Stimulated activated naive CD4-positive, alpha-beta T cell treated with Interleukin-2 at 50 U/mL for 16 hours (primary cell): ENCODE measurements at regions not wholly inside any gene's neighbourhood (a gene's known extent, or its start where the extent isn't known, plus 50 kb on each side); places are given as distances from the start of the nearest gene placed in this dataset.

Experiments
- DNase-seq: peaks from one replicate; lab custom pipeline; 2025; lab: John Stamatoyannopoulos, UW

DNA sequence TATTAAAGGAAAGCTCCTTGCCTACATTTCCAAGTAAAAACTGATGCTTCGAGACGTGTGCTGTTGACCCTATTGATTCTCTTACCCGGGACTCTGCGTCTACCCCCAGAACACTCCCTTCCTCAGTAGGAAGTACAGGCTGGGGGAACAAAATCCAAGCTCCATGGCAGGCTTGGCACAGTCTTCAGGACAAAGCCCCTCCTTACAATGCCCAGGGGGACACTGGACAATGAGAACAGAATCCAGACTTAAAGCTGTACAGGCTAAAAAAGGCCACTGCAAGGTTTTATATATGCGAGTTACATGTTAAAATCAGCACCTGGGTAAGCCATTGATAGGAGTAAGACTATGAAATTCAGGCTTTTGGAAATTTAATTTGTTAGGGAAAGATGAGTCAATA lies 250.6 kb upstream of the DAPK1 start:
- DNase-seq: no peak

DNA sequence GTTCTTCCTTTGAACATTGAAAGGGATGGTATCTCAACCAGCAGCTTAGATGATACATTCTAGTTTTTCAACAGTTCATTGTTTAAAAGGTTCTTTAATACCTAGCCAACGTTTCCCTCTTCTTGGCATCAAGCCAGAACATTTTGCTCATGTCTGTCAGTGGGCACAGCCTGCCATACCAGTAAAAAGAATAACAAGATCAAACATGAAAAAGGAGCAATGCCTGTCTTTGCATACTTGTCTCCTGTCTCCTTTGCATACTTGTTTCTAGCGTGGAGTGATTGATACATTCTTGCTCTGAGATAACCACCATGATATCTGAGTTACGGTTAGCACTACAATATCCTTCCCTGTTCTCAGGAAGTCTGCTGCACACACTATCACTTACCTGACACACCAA lies 248.6 kb upstream of the DAPK1 start:
- no peak for DNase-seq

DNA sequence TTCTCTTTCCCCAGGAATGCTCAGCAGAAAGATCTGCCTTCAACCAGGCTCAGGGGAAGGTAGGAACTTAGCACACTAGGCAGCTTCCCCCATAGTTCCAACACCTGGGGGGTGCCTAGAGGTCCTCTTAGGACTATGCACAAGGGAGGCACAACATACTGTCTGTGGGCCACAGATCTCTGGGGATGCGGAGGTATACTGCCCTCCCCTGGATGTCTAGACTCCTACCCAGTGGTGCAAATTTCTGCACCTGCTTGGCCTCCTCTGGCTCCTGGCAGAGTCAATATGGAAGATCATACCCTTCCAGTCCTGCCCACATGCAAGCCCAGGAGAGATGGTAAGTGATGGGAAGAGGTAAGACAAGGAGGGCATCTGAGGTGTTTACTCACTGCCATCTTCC lies 247.5 kb upstream of the DAPK1 start:
- DNase-seq: no peak

DNA sequence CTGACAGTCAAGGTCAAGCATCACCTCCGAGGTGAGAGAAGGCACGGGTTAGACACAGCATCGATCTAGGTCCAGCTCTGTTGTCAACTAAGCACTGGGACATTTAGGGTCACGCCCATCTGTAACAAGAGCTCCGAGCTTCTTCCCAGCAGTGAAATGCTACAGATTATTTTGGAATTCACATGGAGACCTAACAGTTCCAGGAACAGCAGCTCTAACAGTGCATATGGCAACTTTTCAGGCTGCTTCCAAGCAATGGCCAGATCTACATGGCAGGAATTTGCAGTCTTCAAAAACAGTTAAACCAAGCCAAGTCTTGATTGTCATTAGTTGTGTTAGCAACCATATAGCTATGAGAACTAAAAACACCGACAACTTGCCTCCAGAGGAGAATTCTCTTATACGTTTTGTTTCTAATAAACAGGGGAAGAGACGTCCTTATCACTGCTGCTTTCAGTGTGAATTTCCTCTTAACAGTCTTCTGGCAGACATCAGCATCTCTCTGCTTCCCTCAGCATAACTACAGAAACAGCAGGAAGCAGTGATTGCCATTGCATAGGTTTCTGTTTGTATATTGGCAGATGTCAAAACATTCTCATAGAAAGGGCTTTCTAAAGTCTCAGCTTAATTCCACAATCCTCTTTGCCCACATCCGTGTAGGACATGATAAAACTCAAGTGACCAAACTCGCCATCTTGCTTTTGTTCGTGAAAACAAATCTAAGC lies 242.1 kb upstream of the DAPK1 start:
- no peak for DNase-seq

DNA sequence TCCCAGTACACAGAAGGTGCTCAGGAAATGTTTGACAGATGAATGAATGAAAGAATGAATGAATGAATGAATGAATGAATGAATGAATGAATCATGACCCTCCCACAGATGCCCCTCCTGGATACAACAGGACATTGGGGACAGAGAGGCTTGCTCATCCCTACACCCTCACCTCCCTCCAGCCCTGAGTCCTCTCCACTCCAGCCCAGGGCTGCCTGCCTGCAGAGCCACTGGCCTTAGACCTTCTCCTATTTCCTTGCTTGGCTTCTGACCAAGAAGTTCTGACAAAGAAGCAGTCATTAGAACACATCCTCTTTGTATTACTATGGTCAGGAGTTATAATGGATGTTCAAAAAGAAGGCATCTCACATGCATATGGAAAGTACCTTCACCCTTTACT lies 240.7 kb upstream of the DAPK1 start:
- DNase-seq: no peak

DNA sequence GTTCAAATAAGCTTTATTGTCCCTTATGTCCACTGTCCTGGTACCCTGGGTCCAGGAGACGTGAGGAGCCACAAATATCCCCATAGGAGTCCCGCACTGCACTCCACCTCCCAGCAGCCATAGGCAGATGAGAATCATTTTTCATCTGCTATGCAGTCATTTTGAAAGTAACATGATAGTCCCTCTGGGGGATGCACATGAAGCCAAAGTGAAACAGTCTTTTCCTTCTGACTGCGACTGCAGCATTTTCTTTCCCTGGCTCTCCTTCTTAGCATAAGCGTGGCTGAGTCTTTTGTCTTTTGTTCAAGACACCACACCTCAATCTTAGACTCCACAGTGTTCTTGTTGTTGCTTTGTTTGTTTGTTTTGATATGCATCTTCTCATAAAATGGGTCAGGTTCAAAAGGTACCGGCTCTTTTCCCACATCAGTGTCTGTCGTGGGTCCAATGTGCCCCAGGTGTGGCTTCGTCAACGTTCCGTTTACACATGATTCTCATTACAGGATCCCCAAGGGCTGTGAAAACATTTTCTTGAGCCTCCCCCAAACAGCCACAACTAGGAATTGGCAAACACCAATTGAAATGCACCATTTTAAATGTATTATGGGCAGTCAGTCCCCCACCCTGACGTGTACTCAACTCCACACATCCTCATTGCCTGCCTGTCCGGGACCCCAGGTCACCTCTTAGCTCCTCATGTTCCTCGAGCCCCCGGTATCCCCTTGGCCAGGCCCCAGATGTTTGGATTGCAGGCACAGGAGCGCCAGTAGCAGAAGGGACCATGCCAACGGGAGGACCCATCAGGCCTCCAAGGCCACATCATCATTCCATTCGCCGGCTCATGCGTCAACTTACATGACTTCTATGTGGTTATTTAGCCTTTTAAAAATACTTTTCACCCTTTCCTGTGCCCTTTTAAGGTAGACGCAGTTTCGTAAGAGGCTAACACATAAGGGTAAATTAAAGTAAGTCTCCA lies 237.8 kb upstream of the DAPK1 start:
- DNase-seq: no peak

DNA sequence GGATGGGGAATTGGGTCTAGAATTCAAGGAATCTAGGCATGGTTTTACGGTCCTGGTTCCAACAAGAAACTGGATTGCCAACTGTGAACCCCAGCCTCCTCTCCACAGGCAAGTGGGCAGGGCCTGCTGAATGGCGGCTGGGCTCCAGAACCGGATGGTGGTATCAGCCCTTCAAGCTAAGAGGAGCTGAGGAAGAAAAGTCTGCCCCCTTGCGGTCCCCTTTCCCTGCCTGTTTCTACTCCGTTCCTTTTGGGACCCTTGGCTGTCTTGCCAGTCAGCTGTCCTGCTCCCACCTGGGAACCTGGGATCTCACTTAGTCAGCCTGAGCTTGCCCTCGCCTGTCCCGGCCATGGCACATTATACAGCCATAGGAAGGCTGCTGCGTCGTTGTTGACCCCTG lies 234.4 kb upstream of the DAPK1 start:
- no peak for DNase-seq

- DNase-seq: no peak
Measured at GRCh38 chr9:87266697-87267096, 231.0 kb upstream of the DAPK1 start.

GRCh38 chr9:87267251-87268070 lies 230.2 kb upstream of the DAPK1 start:
- DNase-seq: no peak

- DNase-seq: no peak
Measured at GRCh38 chr9:87269296-87270176, 228.1 kb upstream of the DAPK1 start.

DNA sequence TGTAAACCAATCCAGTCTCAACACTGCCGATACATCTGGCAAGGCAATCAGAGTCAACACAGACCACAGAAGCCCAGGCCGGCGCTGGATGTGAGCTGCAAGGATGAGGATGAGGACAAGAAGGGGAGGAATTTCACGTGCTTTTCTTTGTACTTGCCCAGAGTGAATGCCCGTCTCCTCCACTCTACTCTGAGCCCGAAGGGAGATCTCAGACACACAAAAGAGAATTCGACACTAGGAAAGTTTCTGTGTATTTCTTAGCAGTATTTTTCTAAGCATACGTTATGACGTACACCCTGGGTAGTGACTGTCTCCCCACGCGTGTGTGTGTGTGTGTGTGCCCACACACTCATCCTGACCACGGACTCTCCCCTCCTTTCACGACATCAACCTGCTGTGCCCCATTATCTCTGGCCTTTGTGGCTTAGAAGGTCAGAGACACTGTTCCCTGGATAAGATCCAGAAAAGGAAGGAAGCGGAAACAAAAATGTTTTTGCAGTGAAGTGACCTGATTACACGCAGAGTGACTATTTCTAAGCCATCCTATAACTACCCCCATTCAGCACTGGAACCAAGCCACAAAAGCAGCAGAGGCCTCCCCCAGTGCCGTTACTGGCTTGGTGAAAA lies 227.3 kb upstream of the DAPK1 start:
- no peak for DNase-seq

GRCh38 chr9:87270848-87271234 lies 226.8 kb upstream of the DAPK1 start:
- DNase-seq: no peak

DNA sequence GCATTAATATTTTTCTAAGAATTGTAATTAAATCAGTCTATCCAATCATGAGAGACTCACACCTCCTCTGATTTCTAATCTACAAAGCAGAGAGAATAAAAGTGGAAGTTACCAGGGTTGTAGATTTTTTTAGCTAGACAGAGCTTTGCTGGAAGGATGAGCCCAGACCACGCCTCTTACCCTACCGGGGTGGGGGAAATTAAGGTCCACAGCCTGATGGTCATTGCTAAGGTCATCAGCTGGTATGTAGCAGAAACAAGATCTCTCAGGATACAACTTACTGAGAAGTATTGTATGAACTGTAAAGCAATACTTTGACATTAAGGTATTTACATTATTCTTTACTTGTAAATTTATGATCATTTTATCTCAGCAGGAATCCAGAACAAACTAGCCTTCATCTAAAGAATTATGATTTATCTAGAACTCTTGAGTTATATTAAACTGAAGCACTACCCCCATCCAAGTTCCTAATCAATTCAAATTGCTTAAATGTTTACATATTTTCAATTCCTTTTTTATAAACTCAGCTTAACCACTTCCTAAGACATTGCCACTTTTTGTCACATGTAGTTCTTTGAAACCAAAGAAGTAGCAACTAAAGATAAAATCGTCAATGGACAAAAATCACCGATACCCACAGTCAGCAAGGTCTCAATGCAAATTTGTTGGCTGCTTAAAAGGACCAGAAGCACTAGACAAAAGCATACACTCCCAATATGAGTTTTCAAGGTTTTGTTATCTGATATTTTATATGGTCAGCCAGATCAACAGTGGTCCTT lies 225.8 kb upstream of the DAPK1 start:
- no peak for DNase-seq

- no peak for DNase-seq
Measured at GRCh38 chr9:87275047-87275725, 222.5 kb upstream of the DAPK1 start.

DNA sequence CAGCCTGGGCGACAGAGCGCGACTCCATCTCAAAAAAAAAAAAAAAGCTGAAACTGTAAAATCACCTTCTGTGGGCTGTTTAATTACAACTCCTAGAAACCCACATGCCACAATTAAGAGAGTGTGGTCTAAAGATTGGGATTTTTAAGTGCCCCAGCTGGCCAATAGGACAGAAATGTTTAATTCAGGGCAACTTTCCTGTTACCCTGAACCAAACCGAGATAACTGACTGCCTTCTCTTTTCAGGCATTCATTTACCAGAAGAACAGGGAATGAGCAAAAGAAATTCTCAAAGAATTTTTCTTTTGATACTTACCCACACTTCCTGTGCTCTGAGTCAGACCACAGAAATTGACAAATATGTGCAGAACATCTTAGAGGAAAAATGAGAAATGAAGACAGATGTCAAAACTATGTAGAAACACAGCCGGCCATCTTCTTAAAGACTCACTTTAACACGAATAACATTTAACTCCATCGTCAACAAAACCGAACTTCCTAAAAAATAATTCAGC lies 221.3 kb upstream of the DAPK1 start:
- DNase-seq: no peak

DNA sequence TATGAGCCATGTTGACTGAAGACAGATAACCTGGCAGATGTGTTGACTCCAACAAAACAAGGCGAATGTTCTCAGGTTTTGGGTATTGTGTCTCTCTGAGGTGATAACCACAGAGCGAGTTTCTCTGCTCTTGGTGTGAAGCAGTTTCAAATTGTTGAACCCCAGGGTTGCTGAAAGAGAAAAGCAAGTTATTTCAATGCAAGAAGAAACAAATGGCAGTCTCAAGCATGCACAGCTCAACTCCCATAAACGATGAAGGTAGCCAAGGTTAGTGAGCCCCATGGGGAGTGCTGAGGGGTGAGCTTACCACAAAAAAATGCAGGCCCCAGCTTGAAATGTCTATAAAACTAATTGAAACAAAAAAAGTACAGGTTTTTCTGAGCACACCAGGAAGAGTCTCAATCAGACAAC lies 220.8 kb upstream of the DAPK1 start:
- no peak for DNase-seq

DNA sequence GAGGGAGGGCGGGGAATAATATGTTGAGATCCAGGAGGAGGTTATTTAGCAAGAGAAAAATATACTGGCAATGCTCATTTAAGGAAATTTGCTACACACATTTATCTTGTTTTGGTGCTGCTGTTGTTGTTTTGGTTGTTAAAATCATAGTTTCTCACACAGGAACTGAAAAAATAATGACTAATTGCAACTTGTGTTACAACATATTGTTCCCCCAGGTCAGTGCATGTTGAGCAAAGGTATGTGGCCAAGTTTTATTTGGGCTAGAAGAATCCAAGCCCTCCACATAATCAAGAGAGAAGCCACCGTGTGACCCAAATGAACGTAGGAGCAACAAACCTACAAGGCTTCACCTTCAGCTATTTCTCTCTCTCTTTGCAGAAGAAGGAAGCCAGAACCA lies 220.3 kb upstream of the DAPK1 start:
- DNase-seq: no peak

DNA sequence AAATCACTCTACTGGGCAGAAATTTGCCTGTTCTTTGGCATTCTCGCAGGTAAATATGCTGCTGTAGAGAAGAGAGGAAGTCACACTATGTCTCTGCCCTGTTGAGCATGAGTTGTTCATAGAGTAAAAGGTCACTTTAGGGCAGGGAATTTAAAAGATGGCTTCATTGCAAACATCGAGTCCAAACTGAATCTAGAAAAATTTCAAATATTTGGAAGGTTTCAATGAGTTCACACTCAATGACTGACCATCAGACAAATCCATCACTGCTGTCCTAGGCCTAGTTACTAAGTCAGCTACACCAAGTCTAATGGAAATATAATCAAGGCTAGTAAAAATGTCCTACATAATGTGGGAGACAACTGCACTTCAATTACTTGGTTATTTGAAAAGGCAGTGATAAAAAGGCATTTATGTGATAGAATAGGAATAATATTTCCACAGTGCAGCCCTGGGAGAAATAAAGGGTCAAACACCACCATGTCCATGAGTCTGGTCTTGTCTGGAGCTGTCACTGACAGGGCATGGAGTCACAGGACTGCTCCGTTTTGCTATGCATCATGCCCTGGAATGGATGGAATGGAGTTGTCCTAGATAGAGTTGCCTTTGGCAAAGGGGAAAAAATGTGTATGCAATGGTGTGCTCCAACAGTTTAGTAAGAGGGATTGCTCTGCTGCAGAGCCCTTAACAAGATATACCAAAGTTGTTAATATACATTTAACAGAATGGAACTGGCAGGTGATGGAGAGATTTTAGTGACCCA lies 218.5 kb upstream of the DAPK1 start:
- DNase-seq: no peak

- DNase-seq: no peak
Measured at GRCh38 chr9:87280421-87280820, 217.2 kb upstream of the DAPK1 start.
